Activated CD4-positive, alpha-beta T cell treated with anti-CD3 and anti-CD28 coated beads for 24 hours (primary cell): ENCODE measurements at regions not wholly inside any gene's neighbourhood (a gene's known extent, or its start where the extent isn't known, plus 50 kb on each side); places are given as distances from the start of the nearest gene placed in this dataset.
"Not testable (repeated sequence)": the region's sequence is repeated elsewhere in the genome, so short reads cannot be mapped to it uniquely, and the experiment has no call there.

Source experiments
- DNase-seq, 2 donors: peaks; one replicate each; pipeline ENCODE4 v3.0.0-alpha.2; 2020; ENCODE audit warnings: low read depth in 2 of 2

- DNase-seq = no peak
Measured at GRCh38 chr15:63434576-63435186, 53.0 kb upstream of the CA12 start.

DNA sequence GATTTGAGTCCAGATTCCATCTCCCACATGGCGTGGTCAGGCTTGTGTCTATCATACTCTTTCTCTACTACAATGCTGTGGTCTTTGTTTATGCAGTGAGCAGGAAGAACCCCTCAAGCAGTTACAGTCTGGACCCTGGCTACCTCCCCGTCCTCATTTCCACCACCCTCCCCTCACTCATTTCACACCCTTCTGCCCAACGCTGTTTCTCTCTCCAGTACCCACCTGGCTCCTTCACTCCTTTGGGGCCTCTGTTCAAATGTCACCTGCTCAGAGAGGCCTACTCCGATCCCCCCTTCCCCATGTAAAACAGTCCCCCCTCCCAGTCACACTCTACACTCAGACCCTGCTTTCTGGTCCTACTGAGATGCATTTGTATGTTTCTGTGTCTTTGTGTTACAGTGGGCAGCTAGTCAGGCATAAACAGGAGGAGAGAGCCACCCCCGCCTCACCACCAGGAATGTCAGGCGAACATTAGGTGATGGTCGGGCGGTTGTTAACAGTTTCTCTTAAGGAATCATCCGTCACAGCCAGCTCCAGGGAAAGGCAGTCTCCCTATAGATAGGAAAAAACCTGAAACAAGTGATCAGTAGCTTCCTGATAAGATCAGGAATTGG lies 53.7 kb upstream of the CA12 start:
- no peak for DNase-seq

- DNase-seq = no peak
Measured at GRCh38 chr15:63436341-63436740, 54.7 kb upstream of the CA12 start.

- DNase-seq = peak; percentile 55 to 57
Measured at GRCh38 chr15:63436872-63437375, 55.3 kb upstream of the CA12 start.

- no peak for DNase-seq
Measured at GRCh38 chr15:63439536-63440264, 58.1 kb upstream of the CA12 start.

DNA sequence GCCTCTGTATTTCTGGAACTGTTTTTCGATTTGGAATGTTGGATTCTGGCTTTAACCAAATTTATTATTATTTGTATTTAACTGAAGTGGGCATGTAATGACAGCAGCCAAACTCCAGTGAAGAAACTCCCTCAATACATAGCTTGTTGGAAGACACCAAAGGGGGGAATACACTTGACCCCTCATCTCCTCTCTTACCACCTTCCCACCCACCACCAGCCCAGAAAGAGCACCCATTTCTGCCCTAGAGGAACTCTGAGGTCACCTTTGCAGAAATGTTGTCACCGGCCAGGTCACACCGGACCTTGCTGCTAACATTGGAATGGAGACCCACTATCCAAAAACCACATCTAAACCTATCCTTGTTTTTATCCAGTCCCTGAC lies 58.6 kb upstream of the CA12 start:
- no peak for DNase-seq

GRCh38 chr15:63440756-63441155 lies 59.1 kb upstream of the CA12 start:
- no peak for DNase-seq

DNA sequence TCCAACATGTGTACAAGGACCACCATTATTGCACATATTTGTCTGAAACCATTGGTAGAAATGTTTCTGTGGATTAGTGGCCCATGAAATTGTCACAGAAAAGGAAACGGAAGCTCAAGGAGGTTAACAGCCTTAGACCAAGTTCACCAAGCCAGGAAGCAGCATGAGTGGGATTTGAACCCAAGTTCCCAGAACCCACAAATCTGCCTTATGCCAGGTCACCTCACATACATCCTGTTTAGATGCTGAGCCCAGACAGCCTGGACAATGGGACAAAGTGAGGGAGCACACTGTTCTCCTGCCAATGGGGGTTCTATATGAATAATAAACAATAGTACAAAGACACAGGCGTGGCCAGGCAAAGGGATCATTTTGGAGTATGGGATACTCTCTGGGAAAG lies 59.6 kb upstream of the CA12 start:
- DNase-seq = no peak

GRCh38 chr15:63442080-63442479 lies 60.4 kb upstream of the CA12 start:
- DNase-seq = no peak

DNA sequence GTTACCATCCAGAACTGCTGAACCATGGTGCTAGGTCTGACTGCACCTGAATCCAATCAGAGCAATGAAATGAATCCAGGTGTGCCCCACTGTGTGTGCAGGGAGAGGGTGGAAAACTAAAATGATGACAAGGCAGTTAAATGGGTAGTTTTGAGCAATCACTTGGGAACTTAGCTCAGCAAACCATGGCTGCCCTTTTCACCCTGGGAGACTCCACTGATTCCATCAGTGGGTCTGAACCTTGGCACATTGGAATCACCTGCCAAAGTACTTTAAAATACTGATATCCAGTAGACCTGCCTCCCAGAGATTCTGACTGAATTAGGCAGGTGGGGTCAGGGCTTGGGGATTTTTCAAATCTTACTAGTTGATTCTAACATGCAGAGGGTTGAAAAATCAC lies 59.8 kb upstream of the USP3 start:
- DNase-seq = no peak

GRCh38 chr15:63446255-63446654 lies 58.1 kb upstream of the USP3 start:
- no peak for DNase-seq

GRCh38 chr15:63447017-63447676 lies 57.2 kb upstream of the USP3 start:
- DNase-seq = no peak

DNA sequence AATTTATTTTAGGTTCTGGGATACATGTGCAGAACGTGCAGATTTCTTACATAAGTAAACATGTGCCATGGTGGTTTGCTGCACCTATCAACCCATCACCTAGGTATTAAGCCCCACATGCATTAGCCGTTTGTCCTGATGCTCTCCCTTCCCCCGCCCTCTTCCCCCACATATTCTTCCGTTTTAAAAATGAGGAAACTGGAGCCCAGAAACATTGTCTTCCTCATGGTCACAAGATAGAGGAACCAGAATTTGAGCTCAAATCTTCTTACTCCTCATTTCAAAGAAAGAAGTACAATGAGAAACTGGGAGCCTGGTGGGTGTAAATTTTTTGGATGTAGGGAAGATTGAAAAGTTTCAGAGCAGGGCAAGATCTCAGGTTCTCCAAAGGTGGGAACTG lies 56.1 kb upstream of the USP3 start:
- no peak for DNase-seq

DNA sequence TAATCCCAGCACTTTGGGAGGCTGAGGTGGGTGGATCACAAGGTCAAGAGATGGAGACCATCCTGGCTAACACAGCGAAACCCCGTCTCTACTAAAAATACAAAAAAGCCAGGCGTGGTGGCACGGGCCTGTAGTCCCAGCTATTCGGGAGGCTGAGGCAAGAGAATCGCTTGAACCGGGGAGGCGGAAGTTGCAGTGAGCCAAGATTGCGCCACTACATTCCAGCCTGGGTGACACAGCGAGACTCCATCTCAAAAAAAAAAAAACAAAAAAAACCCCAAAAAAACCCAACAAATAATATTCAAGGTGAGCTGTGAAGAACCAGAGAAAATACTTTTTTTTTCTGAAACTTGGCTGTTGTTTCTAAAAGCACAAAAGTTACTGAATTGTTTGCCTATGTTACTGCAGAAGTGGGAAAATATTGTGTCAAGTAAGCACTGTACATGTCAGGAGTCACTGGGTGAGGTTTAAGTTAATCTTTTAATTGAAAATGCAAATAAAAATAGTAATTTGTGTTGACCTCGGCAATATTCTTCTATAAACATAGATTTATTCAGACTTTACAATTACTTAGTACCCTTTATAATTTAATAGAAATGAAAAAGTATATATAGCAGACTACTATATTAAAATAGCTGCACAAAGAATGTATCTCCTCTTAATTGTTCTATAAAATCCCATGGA lies 55.4 kb upstream of the USP3 start:
- not testable (repeated sequence) for DNase-seq

DNA sequence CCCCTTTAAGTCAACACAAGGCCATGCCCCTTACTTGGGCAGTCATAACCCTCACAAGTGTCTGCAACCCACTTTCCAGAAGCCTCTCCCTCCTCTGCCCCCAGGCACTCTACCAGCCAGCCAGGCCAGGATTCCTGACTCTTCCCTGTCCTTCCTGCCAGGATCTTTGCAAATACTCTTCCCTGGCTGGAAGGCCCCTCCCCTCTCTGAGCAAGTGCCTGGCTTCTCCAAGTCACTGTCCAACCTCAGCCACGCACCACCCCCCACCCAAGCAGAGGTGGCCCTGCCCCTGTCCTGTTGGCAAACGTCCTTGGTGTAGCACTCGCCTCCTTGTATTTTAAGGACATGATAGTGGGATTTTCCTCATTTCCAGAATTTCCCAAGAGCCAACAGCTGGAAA lies 54.7 kb upstream of the USP3 start:
- no peak for DNase-seq

GRCh38 chr15:63450884-63451225 lies 53.5 kb upstream of the USP3 start:
- no peak for DNase-seq

DNA sequence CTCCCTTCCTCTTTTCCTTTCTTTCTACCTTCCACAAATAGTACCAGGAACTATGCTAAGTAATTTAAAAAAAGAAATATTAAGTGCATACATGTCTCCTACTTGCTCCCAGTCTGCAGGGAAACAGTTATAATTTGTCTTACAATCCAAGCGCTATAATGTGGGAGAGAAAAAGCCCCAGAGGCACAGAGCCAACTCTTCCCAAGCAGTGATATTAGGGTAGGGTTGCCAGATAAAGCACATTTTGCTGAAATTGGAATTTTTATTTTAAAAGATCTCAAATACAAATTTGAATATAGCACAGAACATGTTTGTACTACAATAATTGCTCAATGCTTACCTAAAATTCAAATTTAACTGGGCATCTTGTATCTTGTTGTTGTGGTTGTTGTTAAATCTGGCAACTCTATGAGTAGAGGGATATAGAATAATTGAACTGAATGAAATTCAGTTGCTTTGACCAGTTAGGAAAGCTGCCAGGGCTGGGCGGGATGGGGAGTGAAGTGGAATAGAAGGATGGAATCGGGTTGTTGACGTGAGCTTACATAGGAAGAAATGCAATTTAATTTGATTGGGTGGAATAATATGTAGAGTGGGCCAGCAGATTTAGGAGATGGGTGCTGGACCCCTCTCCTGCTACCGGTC lies 52.6 kb upstream of the USP3 start:
- DNase-seq = no peak

- DNase-seq = no peak
Measured at GRCh38 chr15:63452552-63453136, 51.7 kb upstream of the USP3 start.

DNA sequence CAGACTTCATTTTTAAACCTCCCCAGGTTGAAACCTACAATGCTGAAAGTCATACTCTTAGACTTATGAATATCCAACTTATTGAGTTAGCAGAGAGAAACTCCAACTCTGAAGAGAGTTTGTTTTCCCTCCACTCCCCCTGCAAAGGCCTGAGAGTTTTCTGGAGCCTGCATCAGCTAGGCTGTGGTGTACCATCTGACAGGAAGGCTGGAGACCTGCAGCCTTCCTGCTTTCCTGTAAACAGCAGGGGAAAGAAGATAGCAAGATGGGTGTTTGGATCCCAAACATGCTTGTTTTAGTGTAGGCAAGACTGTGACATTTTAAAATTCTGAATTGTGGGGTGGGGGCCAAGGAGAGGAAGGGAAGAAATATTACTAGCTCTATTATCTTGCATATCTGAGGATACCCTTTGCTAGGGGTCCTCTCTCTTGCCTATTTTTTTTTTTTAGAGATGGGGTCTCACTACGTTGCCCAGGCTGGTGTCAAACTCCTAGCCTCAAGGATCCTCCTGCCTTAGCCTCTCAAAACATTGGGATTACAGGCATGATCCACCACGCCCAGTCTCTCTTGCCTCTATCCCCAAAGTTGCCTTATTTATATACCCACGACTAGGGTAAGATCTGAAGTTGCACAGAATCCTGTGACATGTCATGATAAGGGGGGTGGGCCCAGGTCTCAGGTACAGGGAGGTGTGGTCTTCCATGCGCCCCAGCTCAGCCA lies 51.0 kb upstream of the USP3 start:
- DNase-seq = no peak

DNA sequence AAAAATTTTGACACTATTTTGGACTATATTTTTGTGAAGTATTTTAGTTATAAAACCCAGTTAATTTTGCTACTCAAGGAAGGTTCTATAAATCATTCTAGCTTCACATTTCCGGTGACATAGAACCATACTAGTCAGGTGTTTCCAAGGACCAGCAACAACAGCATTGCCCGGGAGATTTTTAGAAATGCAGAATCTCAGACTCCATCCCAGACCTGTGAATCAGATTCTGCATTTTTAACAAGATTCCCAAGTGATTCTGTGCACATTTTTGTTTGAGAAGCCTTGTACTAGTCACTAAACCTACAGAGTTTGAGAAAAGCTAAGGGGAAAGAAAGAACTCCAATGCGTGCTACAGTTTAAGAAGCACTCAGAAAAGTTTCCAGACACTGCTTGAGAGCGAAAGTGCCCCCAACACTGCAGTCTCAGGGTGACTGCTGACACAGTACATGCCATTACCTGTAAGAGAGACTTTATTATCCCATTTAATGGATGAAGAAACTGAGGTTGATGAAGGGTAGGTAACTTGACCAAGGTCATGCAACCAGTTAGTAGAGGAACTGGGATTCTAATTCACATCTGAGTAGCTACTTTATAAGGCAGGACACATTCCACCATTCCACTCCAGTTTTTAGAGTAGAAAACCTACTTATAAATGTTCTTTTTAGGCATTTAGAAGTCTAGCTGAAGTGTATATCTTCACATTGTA lies 49.7 kb upstream of the USP3 start:
- no peak for DNase-seq
